Panc1 (cell line): ENCODE measurements at regions not wholly inside any gene's neighbourhood (a gene's known extent, or its start where the extent isn't known, plus 50 kb on each side); places are given as distances from the start of the nearest gene placed in this dataset.
"Not testable (repeated sequence)": the region's sequence is repeated elsewhere in the genome, so short reads cannot be mapped to it uniquely, and the experiment has no call there.

Experiments used
- POLR2AphosphoS5 ChIP-seq: IDR thresholded peaks from 2 replicates; pipeline ENCODE4 v1.6.1; 2012; ENCODE audit warnings: mild to moderate bottlenecking, low read depth, low read length, moderate library complexity
- TF ChIP-seq, protein P1 (sequence below): fragments of 450-650 bp; IDR thresholded peaks from 2 replicates; pipeline ENCODE4 v1.5.1; 2017; ENCODE audit warnings: mild to moderate bottlenecking

DNA sequence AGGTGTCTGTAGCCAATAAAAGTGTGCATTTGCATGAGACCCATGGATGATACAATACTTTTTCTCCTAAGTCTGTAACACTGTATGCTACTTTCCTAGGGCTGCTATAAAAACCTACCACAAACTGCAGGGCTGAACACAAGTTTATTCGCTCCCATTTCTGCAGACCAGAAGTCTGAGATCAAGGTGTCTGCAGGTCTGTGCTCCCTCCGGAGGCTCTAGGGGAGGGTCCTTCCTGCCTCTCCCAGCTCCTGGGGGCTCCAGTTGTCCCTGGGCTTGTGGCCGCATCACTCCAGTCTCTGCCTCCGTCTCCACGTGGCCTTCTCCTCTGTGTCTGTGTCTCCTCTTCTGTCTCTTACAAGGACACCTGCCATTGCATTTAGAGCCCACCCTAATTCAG, 244.4 kb downstream of the ASMT start:
- TF ChIP-seq, protein P1, sequence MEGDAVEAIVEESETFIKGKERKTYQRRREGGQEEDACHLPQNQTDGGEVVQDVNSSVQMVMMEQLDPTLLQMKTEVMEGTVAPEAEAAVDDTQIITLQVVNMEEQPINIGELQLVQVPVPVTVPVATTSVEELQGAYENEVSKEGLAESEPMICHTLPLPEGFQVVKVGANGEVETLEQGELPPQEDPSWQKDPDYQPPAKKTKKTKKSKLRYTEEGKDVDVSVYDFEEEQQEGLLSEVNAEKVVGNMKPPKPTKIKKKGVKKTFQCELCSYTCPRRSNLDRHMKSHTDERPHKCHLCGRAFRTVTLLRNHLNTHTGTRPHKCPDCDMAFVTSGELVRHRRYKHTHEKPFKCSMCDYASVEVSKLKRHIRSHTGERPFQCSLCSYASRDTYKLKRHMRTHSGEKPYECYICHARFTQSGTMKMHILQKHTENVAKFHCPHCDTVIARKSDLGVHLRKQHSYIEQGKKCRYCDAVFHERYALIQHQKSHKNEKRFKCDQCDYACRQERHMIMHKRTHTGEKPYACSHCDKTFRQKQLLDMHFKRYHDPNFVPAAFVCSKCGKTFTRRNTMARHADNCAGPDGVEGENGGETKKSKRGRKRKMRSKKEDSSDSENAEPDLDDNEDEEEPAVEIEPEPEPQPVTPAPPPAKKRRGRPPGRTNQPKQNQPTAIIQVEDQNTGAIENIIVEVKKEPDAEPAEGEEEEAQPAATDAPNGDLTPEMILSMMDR = not testable (repeated sequence)
- TF ChIP-seq POLR2AphosphoS5 = not testable (repeated sequence)
